ENCODE measurements at regions not wholly inside any gene's neighbourhood (a gene's known extent, or its start where the extent isn't known, plus 50 kb on each side); places are given as distances from the start of the nearest gene placed in this dataset.

DNA sequence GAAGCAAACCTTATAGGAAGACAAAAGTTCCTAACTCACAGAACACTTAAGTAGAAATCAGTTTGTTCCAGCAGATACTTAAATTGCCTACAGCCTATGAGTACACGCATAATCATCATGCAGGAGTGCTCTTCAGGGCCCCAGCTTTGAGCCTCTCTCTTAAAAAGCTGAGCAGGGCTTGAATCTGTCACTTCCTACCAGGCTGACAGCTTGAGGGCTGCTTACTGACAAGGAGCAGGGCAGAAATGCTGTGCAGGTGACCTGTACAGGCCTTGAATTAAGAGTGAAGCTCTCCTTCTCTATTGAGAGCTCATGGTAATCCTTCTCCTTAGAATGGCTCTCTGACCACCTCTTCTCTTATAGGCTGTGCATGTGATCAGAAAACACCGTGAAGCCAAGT lies 66.5 kb upstream of the MAST4 start:
- TF ChIP-seq, protein P1, sequence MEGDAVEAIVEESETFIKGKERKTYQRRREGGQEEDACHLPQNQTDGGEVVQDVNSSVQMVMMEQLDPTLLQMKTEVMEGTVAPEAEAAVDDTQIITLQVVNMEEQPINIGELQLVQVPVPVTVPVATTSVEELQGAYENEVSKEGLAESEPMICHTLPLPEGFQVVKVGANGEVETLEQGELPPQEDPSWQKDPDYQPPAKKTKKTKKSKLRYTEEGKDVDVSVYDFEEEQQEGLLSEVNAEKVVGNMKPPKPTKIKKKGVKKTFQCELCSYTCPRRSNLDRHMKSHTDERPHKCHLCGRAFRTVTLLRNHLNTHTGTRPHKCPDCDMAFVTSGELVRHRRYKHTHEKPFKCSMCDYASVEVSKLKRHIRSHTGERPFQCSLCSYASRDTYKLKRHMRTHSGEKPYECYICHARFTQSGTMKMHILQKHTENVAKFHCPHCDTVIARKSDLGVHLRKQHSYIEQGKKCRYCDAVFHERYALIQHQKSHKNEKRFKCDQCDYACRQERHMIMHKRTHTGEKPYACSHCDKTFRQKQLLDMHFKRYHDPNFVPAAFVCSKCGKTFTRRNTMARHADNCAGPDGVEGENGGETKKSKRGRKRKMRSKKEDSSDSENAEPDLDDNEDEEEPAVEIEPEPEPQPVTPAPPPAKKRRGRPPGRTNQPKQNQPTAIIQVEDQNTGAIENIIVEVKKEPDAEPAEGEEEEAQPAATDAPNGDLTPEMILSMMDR (IDR thresholded peaks at IDR 0.05), result no peak
- no peak for TF ChIP-seq POLR2A (IDR thresholded peaks at IDR 0.05)
